DMS79 treated with DMSO at 0.1 percent for 48 hours (cell line): ENCODE measurements at regions not wholly inside any gene's neighbourhood (a gene's known extent, or its start where the extent isn't known, plus 50 kb on each side); places are given as distances from the start of the nearest gene placed in this dataset.
"Not testable (repeated sequence)": the region's sequence is repeated elsewhere in the genome, so short reads cannot be mapped to it uniquely, and the experiment has no call there.

Experiments used
- DNase-seq: peaks from one replicate; lab custom pipeline; 2025; lab: John Stamatoyannopoulos, UW

DNA sequence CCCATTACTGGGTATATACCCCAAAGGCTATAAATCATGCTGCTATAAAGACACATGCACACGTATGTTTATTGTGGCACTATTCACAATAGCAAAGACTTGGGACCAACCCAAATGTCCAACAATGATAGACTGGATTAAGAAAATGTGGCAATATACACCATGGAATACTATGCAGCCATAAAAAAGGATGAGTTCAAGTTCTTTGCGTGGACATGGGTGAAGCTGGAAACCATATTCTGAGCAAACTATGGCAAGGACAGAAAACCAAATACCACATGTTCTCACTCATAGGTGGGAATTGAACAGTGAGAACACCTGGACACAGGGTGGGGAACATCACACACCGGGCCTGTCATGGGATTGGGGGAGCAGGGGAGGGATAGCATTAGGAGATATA is 54.4 kb upstream of the MUCL1 start:
- DNase-seq = not testable (repeated sequence)

DNA sequence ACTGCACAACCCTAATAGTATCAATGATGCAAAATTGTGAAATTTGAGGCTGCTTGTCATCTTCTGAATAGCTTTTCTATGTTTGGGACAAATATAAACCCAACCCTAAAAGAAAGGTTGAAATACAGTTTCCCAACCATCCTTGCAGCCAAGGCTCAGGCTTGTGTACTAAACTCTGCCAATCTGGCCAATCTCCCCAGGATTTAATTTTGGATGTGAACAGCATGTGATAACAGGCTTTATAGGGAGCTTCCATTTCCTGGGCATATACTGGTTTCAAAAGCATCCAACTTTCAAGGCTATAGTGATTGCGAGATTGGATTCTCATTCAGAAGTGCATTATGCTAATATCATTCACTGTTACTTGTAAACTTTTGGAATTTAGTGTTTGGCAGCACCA is 55.7 kb upstream of the MUCL1 start:
- DNase-seq = no peak

GRCh38 chr12:54796991-54797390 is 57.3 kb upstream of the MUCL1 start:
- no peak for DNase-seq

DNA sequence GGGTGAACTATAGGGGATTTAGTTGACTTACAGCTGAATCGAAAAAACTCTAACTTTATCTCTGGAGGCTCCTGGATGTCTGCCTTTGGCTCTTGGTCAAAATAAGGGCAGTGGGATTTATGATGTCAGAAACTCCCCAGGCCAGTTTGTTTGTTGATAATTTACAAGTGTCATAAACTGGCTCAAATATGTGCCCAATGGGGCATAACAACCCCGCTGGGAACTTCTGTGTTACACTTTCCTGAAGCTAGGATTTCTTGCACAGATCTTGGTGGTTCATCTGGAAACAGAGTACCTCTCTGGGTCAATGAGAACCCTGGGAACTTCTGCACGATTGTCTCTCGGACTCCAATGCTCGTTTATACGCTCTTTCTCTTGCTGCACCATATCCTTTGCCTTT is 58.7 kb upstream of the MUCL1 start:
- DNase-seq = no peak

GRCh38 chr12:54786081-54786480 is 68.2 kb upstream of the MUCL1 start:
- no peak for DNase-seq

GRCh38 chr12:54784115-54784514 is 70.2 kb upstream of the MUCL1 start:
- DNase-seq = no peak

DNA sequence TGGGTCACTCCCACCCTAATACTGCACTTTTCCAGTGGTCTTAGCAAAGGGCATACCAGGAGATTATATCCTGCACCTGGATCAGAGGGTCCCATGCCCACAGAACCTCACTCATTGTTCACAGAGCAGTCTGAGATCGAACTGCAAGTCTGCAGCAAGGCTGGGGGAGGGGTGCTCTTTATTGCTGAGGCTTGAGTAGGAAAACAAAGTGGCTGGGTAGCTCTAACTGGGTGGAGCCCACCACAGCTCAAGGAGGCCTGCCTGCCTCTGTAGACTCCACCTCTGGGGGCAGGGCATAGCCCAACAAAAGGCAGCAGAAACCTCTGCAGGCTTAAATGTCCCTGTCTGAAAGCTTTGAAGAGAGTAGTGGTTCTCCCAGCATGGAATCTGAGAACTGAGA is 77.3 kb upstream of the MUCL1 start:
- DNase-seq = not testable (repeated sequence)

GRCh38 chr12:54773593-54773992 is 80.7 kb upstream of the MUCL1 start:
- no peak for DNase-seq

GRCh38 chr12:54765652-54766051 is 88.7 kb upstream of the MUCL1 start:
- no peak for DNase-seq

GRCh38 chr12:54762390-54762789 is 91.9 kb upstream of the MUCL1 start:
- DNase-seq = no peak

- no peak for DNase-seq
These were observed 94.6 kb upstream of the MUCL1 start for GRCh38 chr12:54759751-54760150.

DNA sequence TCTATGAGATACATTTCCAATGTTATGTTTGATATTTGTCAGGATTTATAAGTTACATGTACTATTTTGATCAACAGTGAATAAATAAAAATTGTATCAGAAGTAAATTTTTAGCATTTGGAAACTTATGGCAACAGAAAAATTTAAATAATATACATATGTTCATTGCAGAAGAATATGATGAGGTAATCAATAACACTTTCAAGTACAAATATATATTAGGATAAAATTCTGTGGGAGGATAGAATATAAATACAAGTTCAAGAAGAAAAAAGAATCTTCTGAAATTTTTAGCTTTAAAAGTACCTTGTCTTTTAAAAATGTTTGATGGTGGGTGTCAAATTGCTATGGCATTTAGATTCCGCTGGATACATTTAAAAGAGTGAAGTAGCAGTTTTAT is 102.8 kb upstream of the MUCL1 start:
- no peak for DNase-seq

DNA sequence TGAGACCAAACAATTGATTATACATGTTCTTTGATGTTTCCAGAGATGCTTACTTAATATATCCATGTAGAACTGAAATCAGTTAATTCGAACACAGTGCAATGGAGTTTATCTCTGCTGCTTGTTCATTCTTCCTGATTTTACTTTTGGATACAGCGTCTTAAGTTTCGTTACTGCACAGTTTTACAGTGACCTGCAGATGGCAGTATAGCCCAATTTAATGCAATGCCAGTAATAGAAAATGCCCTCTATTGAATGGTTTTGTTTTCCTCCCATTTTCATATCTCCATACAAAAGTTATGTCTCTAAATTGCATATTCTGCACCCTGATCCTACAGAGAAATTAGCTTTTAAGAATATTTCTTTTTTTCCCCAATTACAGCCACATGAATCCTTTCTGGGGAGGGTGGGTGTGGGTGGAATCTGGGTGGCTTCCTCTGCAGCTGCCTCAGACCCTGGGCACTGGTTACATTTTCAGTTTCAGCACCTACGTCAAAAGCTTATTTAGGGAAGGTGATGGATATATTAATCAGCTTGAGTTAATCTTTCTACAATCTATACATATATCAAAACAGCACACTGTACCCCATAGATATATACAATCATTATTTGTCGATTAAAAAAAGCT is 101.1 kb upstream of the DCD start:
- DNase-seq = peak; percentile 1

DNA sequence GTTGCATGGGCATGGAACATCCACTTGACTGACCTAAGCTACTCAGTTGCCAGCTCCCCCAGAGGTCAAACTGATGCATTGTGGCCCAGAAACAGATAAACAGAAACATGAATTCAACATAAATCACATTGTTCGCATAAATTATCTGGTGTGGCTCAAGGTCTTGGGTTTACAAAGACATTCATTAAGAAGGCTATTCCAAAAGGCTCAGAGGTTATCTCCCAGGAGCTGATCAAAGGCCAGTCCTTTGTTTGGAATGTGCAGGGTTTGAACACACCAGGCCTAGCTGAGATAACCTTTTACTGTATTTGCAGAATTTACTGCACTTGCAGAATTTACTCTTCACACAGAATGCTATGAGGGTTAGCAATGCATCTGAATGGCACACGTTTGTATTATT is 96.4 kb upstream of the DCD start:
- no peak for DNase-seq

DNA sequence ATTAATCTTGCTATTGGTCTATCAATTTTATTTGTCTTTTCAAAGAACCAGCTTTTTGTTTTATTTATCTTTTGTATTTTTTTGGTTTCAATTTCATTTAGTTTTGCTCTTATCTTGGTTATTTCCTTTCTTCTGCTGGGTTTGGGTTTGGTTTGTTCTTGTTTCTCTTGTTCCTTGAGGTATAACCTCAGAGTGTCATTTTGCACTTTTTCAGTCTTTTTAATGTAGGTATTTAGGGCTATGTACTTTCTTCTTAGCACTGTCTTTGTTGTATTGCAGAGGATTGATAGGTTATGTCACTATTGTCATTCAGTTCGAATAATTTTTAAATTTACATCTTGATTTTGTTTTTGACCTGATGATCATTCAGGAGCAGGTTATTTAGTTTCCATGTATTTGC is 92.7 kb upstream of the DCD start:
- no peak for DNase-seq

- DNase-seq = no peak
These were observed 88.4 kb upstream of the DCD start for GRCh38 chr12:54736549-54736948.

- no peak for DNase-seq
These were observed 86.2 kb upstream of the DCD start for GRCh38 chr12:54734196-54734950.

DNA sequence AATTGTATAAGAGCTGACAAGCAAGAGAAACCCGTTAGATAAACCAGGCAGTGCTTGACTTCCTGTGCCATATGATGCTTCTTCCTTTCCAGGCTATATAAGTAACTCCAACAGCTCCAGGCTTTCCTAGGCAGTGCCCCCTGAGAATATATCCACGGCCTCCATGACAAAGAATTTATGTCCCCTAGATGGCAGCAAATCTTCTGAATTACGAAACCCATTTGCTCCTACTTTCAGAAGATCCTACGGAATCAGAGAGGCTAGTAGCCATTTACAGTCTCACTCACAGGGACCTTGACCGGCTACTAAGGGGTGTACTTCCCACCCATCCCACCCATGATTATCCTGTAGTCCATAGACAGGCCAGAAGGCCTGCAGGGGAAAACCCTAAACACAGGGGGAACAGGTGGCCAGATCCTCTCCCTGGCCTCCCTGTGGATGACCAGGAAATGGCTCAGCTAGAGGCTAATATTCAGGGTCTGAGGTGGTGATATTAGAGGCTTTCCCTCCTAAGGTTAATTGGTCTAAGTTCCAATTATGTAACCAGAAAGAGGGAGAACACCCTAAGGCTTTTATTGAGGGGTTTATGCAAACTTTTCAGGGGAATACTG is 77.2 kb upstream of the DCD start:
- DNase-seq = no peak

GRCh38 chr12:54723379-54724256 is 75.5 kb upstream of the DCD start:
- DNase-seq = no peak

- DNase-seq = no peak
These were observed 73.1 kb upstream of the DCD start for GRCh38 chr12:54721312-54721711.

DNA sequence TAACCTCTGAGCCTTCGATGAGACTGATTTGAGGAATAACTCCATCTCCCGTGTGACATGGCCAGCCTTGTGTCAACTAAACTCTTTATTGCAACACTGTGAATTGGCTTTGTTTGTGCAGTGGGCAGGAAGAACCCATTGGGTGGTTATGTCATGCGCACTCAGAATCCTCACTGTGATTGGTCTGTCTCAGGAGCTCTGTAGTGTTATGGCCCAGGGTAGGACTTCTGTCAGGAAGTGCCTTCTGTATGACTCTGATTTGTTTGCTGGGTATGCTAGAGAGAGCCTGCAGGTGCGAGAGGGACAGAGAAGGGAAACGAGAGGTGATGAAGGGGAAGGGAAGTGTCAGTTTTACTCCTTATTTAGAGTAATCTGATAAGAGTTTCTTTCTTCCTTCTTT is 71.5 kb upstream of the DCD start:
- no peak for DNase-seq

- no peak for DNase-seq
These were observed 68.1 kb upstream of the DCD start for GRCh38 chr12:54716261-54716660.

- not testable (repeated sequence) for DNase-seq
These were observed 65.7 kb upstream of the DCD start for GRCh38 chr12:54713876-54714275.
